MM.1S (cell line): ENCODE measurements at regions not wholly inside any gene's neighbourhood (a gene's known extent, or its start where the extent isn't known, plus 50 kb on each side); places are given as distances from the start of the nearest gene placed in this dataset.

Source experiments
- DNase-seq: peaks from one replicate; pipeline ENCODE4 v3.0.0-alpha.2; 2015
- H2AFZ ChIP-seq: fragments of 300-600 bp; sonication (generic); 2 replicates; pipeline ENCODE4 v1.6.0; 2016; ENCODE audit warnings: antibody characterized with exemption, low read length
- H3F3A ChIP-seq: fragments of 300-600 bp; sonication (generic); 2 replicates; pipeline ENCODE4 v1.6.1; 2016; ENCODE audit warnings: mild to moderate bottlenecking, antibody characterized with exemption, low read length, moderate library complexity, mixed read lengths; ENCODE audit not compliant: insufficient read depth
- H3K27ac ChIP-seq: fragments of 300-600 bp; sonication (generic); 2 replicates; pipeline ENCODE4 v1.5.1; 2016; ENCODE audit warnings: mild to moderate bottlenecking, low read length
- H3K27me3 ChIP-seq: fragments of 300-600 bp; sonication (generic); replicated peaks from 2 replicates; pipeline ENCODE4 v1.6.0; 2016; ENCODE audit warnings: low read length; ENCODE audit not compliant: insufficient read depth
- H3K36me3 ChIP-seq: fragments of 300-600 bp; sonication (generic); replicated peaks from 2 replicates; pipeline ENCODE4 v1.6.1; 2016; ENCODE audit warnings: mild to moderate bottlenecking, low read length, mixed read lengths; ENCODE audit not compliant: insufficient read depth
- H3K4me1 ChIP-seq: fragments of 300-600 bp; sonication (generic); 2 replicates; pipeline ENCODE4 v1.6.1; 2016; ENCODE audit warnings: low read length, mixed read lengths
- H3K4me2 ChIP-seq: fragments of 300-600 bp; sonication (generic); 2 replicates; pipeline ENCODE4 v1.6.0; 2016; ENCODE audit warnings: low read depth, low read length
- H3K4me3 ChIP-seq: fragments of 300-600 bp; sonication (generic); 2 replicates; pipeline ENCODE4 v1.5.1; 2016; ENCODE audit warnings: low read length, mixed read lengths
- H3K79me2 ChIP-seq: fragments of 300-600 bp; sonication (generic); 2 replicates; pipeline ENCODE4 v1.6.1; 2016; ENCODE audit warnings: mixed run types, low read length, mixed read lengths
- H3K9ac ChIP-seq: fragments of 300-600 bp; sonication (generic); 2 replicates; pipeline ENCODE4 v1.6.1; 2016; ENCODE audit warnings: low read length, mixed read lengths
- H3K9me2 ChIP-seq: fragments of 300-600 bp; sonication (generic); replicated peaks from 2 replicates; pipeline ENCODE4 v1.6.1; 2016; ENCODE audit warnings: mild to moderate bottlenecking, low read length, mixed read lengths; ENCODE audit not compliant: insufficient read depth
- H3K9me3 ChIP-seq: fragments of 300-600 bp; sonication (generic); replicated peaks from 2 replicates; pipeline ENCODE4 v1.6.1; 2016; ENCODE audit warnings: mild to moderate bottlenecking, low read length, mixed read lengths; ENCODE audit not compliant: insufficient read depth
- H4K20me1 ChIP-seq: fragments of 300-600 bp; sonication (generic); 2 replicates; pipeline ENCODE4 v1.6.1; 2016; ENCODE audit warnings: mild to moderate bottlenecking, low read length, moderate library complexity, mixed read lengths; ENCODE audit not compliant: insufficient read depth
- EZH2 ChIP-seq: fragments of 300-600 bp; sonication (generic); optimal IDR thresholded peaks from 2 replicates; pipeline ENCODE3; 2017; ENCODE audit warnings: low read depth, mild to moderate bottlenecking, antibody characterized with exemption, low read length, mixed read lengths
- EZH2phosphoT487 ChIP-seq: fragments of 300-600 bp; sonication (generic); IDR thresholded peaks from 2 replicates; pipeline ENCODE4 v1.6.1; 2018; ENCODE audit warnings: antibody characterized with exemption, low read length
- TF ChIP-seq, protein P1 (sequence below): fragments of 300-600 bp; sonication (generic); IDR thresholded peaks from 2 replicates; pipeline ENCODE4 v1.5.1; 2016; ENCODE audit warnings: antibody characterized with exemption, low read length, mixed read lengths

DNA sequence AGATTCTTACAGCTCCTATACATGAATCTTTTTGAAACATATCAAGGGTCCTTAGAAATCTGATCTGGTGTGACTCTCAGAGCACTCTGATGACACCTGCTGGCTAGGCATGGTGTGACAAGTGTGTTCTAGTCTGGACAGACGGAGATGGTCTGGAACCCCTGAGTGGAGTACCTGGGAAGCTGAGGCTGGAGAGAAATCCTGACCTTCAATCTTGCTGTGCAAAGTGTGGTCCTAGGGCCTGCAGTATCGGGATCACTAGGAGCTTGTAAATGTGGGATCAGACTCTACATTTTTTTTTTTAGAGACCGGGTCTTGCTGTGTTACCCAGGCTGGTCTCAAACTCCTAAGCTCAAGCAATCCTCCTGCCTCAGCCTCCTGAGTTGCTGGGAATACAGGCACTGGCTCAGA, 78.6 kb upstream of the SOD1 start:
- H3K4me3 ChIP-seq: no peak overlapping the region
- no peak for TF ChIP-seq EZH2phosphoT487
- TF ChIP-seq, protein P1, sequence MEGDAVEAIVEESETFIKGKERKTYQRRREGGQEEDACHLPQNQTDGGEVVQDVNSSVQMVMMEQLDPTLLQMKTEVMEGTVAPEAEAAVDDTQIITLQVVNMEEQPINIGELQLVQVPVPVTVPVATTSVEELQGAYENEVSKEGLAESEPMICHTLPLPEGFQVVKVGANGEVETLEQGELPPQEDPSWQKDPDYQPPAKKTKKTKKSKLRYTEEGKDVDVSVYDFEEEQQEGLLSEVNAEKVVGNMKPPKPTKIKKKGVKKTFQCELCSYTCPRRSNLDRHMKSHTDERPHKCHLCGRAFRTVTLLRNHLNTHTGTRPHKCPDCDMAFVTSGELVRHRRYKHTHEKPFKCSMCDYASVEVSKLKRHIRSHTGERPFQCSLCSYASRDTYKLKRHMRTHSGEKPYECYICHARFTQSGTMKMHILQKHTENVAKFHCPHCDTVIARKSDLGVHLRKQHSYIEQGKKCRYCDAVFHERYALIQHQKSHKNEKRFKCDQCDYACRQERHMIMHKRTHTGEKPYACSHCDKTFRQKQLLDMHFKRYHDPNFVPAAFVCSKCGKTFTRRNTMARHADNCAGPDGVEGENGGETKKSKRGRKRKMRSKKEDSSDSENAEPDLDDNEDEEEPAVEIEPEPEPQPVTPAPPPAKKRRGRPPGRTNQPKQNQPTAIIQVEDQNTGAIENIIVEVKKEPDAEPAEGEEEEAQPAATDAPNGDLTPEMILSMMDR: peak; percentile 95
- H3K79me2 ChIP-seq: no peaks in the 10 kb centered on the region
- H3K4me1 ChIP-seq: peaks cover 15% of the 10 kb centered on the region
- no peak overlapping the region for H3K27ac ChIP-seq
- H2AFZ ChIP-seq: peak overlapping the region; percentile 41; the same call in 1 of the 2 replicates
- H3K36me3 ChIP-seq: no peaks in the 10 kb centered on the region
- H3K9me2 ChIP-seq: no peaks in the 10 kb centered on the region
- H3K4me2 ChIP-seq: no peak overlapping the region
- H3K9me3 ChIP-seq: no peaks in the 10 kb centered on the region
- H3K9ac ChIP-seq: no peak overlapping the region
- no peaks in the 10 kb centered on the region for H3F3A ChIP-seq
- H4K20me1 ChIP-seq: no peaks in the 10 kb centered on the region
- DNase-seq: peak; percentile 88
- no peaks in the 10 kb centered on the region for H3K27me3 ChIP-seq

DNA sequence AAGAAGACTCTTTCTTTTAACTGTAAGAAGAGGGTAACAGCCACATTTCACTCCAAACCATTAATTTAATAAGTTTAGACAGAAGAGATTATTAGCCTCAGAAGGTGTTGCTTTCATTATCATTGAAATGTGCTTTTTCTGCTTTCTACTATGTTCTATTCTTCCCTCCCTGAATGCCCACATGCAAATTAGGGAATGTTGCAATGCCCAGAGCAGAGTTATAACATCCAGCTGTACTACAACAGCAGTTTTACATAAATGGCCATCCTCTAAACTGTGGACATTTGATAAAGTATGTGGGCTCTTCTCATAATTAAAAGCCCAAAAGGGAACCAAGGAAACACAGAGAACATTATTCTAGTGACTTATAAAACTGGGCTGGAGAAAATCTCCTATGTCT, 82.2 kb upstream of the SOD1 start:
- Histone ChIP-seq H4K20me1 (no peaks in the 10 kb centered on the region), H3K4me2 (peak overlapping the region; percentile 38), H2AFZ (peak overlapping the region; percentile 13), H3K27me3 (no peaks in the 10 kb centered on the region), H3K79me2 (no peaks in the 10 kb centered on the region), H3F3A (peaks cover under 1% of the 10 kb centered on the region; the same call in 1 of the 2 replicates), H3K9me2 (no peaks in the 10 kb centered on the region), H3K4me1 (peaks cover 25% of the 10 kb centered on the region), H3K9ac (no peak overlapping the region; the same call in 1 of the 2 replicates), H3K9me3 (no peaks in the 10 kb centered on the region), H3K36me3 (no peaks in the 10 kb centered on the region), H3K27ac (peak overlapping the region; percentile 3; the same call in 1 of the 2 replicates), H3K4me3 (0 out of 2 replicates have a peak overlapping the region, but pooled peaks have one; percentile 1)
- DNase-seq: no peak
- no peak for TF ChIP-seq EZH2
- TF ChIP-seq EZH2phosphoT487: no peak
- TF ChIP-seq, protein P1: no peak

DNA sequence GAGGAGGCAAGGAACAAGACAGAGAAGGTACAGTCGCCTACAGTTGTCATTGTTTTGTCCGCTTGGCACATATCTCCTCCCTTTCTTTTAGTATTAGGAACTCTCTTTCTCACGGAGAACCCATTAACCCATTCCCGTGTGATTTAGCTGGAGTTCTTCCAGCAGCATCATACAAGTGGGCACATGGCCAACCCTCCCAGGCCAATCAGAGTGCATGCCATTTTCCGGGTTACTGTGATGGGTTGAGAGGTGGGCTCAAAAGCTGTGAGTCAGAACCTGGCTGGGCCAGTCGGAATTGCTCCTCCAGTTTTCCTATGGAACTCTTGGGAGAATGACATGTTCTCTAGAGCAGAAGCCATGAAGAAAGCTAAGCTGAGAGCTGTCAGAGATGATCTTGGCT, 83.1 kb upstream of the SOD1 start:
- no peaks in the 10 kb centered on the region for H3K9me3 ChIP-seq
- H3F3A ChIP-seq: peaks cover 9% of the 10 kb centered on the region; the same call in 1 of the 2 replicates
- no peak overlapping the region for H3K4me3 ChIP-seq
- H4K20me1 ChIP-seq: no peaks in the 10 kb centered on the region
- no peak overlapping the region for H3K4me2 ChIP-seq
- DNase-seq: no peak
- H3K4me1 ChIP-seq: peaks cover 32% of the 10 kb centered on the region
- no peak overlapping the region for H2AFZ ChIP-seq
- H3K9ac ChIP-seq: no peak overlapping the region
- no peaks in the 10 kb centered on the region for H3K27me3 ChIP-seq
- TF ChIP-seq EZH2: no peak
- no peak for TF ChIP-seq EZH2phosphoT487
- TF ChIP-seq, protein P1: no peak
- no peaks in the 10 kb centered on the region for H3K79me2 ChIP-seq
- H3K9me2 ChIP-seq: no peaks in the 10 kb centered on the region
- H3K27ac ChIP-seq: no peak overlapping the region
- H3K36me3 ChIP-seq: no peaks in the 10 kb centered on the region
